ENCODE measurements at regions not wholly inside any gene's neighbourhood (a gene's known extent, or its start where the extent isn't known, plus 50 kb on each side); places are given as distances from the start of the nearest gene placed in this dataset.

DNA sequence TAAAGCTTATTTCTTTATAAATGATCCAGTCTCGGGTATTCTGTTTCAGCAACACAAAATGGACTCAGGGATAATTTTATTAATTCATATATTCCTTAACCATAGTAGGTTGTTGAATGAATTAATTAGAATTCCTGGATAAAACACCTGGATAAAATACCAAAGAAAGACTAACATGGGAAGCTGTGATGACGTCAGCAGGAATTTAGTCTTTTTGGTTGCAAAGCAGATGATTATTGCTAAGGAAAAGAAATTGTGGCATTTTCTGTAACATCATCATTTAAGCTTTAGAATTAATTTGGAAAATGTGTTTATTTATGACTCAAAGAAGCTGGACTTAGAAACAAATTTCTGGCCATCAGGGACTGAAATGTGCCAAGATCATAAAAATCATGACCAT is 228.3 kb upstream of the ZBTB20 start:
- TF ChIP-seq, protein P1, sequence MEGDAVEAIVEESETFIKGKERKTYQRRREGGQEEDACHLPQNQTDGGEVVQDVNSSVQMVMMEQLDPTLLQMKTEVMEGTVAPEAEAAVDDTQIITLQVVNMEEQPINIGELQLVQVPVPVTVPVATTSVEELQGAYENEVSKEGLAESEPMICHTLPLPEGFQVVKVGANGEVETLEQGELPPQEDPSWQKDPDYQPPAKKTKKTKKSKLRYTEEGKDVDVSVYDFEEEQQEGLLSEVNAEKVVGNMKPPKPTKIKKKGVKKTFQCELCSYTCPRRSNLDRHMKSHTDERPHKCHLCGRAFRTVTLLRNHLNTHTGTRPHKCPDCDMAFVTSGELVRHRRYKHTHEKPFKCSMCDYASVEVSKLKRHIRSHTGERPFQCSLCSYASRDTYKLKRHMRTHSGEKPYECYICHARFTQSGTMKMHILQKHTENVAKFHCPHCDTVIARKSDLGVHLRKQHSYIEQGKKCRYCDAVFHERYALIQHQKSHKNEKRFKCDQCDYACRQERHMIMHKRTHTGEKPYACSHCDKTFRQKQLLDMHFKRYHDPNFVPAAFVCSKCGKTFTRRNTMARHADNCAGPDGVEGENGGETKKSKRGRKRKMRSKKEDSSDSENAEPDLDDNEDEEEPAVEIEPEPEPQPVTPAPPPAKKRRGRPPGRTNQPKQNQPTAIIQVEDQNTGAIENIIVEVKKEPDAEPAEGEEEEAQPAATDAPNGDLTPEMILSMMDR (IDR thresholded peaks at IDR 0.05): no peak
- TF ChIP-seq POLR2A (IDR thresholded peaks at IDR 0.05; ENCODE audit: low read length) (no peak), CEBPB (IDR thresholded peaks at IDR 0.05) (no peak), ZFP36 (IDR thresholded peaks at IDR 0.05; ENCODE audit: borderline replicate concordance, partially characterized antibody) (no peak), RCOR1 (IDR thresholded peaks at IDR 0.05; ENCODE audit: low read depth, low read length) (no peak), NR3C1 (IDR thresholded peaks at IDR 0.05) (no peak)
- TF ChIP-seq, protein P2, sequence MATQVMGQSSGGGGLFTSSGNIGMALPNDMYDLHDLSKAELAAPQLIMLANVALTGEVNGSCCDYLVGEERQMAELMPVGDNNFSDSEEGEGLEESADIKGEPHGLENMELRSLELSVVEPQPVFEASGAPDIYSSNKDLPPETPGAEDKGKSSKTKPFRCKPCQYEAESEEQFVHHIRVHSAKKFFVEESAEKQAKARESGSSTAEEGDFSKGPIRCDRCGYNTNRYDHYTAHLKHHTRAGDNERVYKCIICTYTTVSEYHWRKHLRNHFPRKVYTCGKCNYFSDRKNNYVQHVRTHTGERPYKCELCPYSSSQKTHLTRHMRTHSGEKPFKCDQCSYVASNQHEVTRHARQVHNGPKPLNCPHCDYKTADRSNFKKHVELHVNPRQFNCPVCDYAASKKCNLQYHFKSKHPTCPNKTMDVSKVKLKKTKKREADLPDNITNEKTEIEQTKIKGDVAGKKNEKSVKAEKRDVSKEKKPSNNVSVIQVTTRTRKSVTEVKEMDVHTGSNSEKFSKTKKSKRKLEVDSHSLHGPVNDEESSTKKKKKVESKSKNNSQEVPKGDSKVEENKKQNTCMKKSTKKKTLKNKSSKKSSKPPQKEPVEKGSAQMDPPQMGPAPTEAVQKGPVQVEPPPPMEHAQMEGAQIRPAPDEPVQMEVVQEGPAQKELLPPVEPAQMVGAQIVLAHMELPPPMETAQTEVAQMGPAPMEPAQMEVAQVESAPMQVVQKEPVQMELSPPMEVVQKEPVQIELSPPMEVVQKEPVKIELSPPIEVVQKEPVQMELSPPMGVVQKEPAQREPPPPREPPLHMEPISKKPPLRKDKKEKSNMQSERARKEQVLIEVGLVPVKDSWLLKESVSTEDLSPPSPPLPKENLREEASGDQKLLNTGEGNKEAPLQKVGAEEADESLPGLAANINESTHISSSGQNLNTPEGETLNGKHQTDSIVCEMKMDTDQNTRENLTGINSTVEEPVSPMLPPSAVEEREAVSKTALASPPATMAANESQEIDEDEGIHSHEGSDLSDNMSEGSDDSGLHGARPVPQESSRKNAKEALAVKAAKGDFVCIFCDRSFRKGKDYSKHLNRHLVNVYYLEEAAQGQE (IDR thresholded peaks at IDR 0.05): no peak

Data from A549 (cell line).